ENCODE measurements at regions not wholly inside any gene's neighbourhood (a gene's known extent, or its start where the extent isn't known, plus 50 kb on each side); places are given as distances from the start of the nearest gene placed in this dataset.

DNA sequence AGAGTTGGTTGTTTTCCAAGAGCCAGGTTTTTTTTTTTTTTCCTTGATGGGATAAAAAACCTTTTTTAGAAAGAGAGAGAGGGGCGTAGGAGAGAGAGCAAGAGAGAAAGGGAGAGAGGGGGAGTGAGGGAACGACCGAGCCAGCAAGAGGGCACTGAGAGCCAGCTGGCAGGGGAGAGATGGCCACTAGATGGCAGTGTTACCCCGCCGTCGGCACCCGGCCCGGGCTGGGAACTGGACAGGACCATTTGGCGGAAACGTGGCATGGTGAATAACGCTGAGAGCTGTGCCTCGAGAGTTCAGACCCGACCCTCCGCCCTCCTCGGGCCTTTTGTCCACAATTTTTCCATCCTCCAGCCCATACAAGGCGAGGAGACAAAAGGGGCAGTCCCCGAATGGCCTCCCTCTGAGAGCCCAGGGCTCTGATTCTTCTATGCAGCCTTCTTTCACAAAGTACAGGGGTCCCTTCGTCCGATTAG lies 286.7 kb upstream of the VRK2 start (continued):
- TF ChIP-seq CENPT (CRISPR knock-in tag; IDR thresholded peaks at IDR 0.05; ENCODE audit: low read depth) (no peak), RARG (CRISPR knock-in tag; IDR thresholded peaks at IDR 0.05; ENCODE audit: low read depth) (no peak), ELF3 (CRISPR knock-in tag; IDR thresholded peaks at IDR 0.05) (0 out of 2 replicates have a peak, but pooled peaks have one; percentile 37), ZFP90 (CRISPR knock-in tag; IDR thresholded peaks at IDR 0.05; ENCODE audit: borderline replicate concordance) (no peak), ZNF354B (CRISPR knock-in tag; IDR thresholded peaks at IDR 0.05) (no peak), FOXK1 (CRISPR knock-in tag; IDR thresholded peaks at IDR 0.05; ENCODE audit: borderline replicate concordance, low read depth) (no peak), FOXA3 (CRISPR knock-in tag; IDR thresholded peaks at IDR 0.05) (no peak), ZFP36L2 (CRISPR knock-in tag; IDR thresholded peaks at IDR 0.05) (no peak), ZNF460 (CRISPR knock-in tag; IDR thresholded peaks at IDR 0.05; ENCODE audit: borderline replicate concordance) (no peak), NFE2L2 (IDR thresholded peaks at IDR 0.05; ENCODE audit: low read length) (no peak), PCBP1 (IDR thresholded peaks at IDR 0.05; ENCODE audit: borderline replicate concordance, low read depth, low read length) (0 out of 2 replicates have a peak, but pooled peaks have one; percentile 79), MATR3 (CRISPR knock-in tag; IDR thresholded peaks at IDR 0.05) (no peak), XRCC5 (optimal IDR thresholded peaks at IDR 0.05; ENCODE audit: low read length) (peak; percentile 83)
- TF ChIP-seq, protein P1, sequence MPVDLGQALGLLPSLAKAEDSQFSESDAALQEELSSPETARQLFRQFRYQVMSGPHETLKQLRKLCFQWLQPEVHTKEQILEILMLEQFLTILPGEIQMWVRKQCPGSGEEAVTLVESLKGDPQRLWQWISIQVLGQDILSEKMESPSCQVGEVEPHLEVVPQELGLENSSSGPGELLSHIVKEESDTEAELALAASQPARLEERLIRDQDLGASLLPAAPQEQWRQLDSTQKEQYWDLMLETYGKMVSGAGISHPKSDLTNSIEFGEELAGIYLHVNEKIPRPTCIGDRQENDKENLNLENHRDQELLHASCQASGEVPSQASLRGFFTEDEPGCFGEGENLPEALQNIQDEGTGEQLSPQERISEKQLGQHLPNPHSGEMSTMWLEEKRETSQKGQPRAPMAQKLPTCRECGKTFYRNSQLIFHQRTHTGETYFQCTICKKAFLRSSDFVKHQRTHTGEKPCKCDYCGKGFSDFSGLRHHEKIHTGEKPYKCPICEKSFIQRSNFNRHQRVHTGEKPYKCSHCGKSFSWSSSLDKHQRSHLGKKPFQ (CRISPR knock-in tag; IDR thresholded peaks at IDR 0.05; ENCODE audit: insufficient replicate concordance), result no peak
- TF ChIP-seq, protein P2, sequence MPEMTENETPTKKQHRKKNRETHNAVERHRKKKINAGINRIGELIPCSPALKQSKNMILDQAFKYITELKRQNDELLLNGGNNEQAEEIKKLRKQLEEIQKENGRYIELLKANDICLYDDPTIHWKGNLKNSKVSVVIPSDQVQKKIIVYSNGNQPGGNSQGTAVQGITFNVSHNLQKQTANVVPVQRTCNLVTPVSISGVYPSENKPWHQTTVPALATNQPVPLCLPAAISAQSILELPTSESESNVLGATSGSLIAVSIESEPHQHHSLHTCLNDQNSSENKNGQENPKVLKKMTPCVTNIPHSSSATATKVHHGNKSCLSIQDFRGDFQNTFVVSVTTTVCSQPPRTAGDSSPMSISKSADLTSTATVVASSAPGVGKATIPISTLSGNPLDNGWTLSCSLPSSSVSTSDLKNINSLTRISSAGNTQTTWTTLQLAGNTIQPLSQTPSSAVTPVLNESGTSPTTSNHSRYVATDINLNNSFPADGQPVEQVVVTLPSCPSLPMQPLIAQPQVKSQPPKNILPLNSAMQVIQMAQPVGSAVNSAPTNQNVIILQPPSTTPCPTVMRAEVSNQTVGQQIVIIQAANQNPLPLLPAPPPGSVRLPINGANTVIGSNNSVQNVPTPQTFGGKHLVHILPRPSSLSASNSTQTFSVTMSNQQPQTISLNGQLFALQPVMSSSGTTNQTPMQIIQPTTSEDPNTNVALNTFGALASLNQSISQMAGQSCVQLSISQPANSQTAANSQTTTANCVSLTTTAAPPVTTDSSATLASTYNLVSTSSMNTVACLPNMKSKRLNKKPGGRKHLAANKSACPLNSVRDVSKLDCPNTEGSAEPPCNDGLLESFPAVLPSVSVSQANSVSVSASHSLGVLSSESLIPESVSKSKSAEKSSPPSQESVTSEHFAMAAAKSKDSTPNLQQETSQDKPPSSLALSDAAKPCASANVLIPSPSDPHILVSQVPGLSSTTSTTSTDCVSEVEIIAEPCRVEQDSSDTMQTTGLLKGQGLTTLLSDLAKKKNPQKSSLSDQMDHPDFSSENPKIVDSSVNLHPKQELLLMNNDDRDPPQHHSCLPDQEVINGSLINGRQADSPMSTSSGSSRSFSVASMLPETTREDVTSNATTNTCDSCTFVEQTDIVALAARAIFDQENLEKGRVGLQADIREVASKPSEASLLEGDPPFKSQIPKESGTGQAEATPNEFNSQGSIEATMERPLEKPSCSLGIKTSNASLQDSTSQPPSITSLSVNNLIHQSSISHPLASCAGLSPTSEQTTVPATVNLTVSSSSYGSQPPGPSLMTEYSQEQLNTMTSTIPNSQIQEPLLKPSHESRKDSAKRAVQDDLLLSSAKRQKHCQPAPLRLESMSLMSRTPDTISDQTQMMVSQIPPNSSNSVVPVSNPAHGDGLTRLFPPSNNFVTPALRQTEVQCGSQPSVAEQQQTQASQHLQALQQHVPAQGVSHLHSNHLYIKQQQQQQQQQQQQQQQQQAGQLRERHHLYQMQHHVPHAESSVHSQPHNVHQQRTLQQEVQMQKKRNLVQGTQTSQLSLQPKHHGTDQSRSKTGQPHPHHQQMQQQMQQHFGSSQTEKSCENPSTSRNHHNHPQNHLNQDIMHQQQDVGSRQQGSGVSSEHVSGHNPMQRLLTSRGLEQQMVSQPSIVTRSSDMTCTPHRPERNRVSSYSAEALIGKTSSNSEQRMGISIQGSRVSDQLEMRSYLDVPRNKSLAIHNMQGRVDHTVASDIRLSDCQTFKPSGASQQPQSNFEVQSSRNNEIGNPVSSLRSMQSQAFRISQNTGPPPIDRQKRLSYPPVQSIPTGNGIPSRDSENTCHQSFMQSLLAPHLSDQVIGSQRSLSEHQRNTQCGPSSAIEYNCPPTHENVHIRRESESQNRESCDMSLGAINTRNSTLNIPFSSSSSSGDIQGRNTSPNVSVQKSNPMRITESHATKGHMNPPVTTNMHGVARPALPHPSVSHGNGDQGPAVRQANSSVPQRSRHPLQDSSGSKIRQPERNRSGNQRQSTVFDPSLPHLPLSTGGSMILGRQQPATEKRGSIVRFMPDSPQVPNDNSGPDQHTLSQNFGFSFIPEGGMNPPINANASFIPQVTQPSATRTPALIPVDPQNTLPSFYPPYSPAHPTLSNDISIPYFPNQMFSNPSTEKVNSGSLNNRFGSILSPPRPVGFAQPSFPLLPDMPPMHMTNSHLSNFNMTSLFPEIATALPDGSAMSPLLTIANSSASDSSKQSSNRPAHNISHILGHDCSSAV (CRISPR knock-in tag; IDR thresholded peaks at IDR 0.05; ENCODE audit: borderline replicate concordance), result no peak
- TF ChIP-seq, protein P3, sequence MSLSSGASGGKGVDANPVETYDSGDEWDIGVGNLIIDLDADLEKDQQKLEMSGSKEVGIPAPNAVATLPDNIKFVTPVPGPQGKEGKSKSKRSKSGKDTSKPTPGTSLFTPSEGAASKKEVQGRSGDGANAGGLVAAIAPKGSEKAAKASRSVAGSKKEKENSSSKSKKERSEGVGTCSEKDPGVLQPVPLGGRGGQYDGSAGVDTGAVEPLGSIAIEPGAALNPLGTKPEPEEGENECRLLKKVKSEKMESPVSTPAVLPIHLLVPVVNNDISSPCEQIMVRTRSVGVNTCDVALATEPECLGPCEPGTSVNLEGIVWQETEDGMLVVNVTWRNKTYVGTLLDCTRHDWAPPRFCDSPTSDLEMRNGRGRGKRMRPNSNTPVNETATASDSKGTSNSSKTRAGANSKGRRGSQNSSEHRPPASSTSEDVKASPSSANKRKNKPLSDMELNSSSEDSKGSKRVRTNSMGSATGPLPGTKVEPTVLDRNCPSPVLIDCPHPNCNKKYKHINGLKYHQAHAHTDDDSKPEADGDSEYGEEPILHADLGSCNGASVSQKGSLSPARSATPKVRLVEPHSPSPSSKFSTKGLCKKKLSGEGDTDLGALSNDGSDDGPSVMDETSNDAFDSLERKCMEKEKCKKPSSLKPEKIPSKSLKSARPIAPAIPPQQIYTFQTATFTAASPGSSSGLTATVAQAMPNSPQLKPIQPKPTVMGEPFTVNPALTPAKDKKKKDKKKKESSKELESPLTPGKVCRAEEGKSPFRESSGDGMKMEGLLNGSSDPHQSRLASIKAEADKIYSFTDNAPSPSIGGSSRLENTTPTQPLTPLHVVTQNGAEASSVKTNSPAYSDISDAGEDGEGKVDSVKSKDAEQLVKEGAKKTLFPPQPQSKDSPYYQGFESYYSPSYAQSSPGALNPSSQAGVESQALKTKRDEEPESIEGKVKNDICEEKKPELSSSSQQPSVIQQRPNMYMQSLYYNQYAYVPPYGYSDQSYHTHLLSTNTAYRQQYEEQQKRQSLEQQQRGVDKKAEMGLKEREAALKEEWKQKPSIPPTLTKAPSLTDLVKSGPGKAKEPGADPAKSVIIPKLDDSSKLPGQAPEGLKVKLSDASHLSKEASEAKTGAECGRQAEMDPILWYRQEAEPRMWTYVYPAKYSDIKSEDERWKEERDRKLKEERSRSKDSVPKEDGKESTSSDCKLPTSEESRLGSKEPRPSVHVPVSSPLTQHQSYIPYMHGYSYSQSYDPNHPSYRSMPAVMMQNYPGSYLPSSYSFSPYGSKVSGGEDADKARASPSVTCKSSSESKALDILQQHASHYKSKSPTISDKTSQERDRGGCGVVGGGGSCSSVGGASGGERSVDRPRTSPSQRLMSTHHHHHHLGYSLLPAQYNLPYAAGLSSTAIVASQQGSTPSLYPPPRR (CRISPR knock-in tag; IDR thresholded peaks at IDR 0.05; ENCODE audit: borderline replicate concordance), result no peak
